ENCODE measurements at regions not wholly inside any gene's neighbourhood (a gene's known extent, or its start where the extent isn't known, plus 50 kb on each side); places are given as distances from the start of the nearest gene placed in this dataset.

GRCh38 chr2:13046557-13047165 is 329.9 kb downstream of the TRIB2 start:
- WGBS (ENCODE audit: missing lambda C conversion rate): 13% methylated on average over 2 of the region's 2 CpGs
- TF ChIP-seq RAD21 (conservative IDR thresholded peaks at IDR 0.05 in 1 of 2, IDR thresholded peaks at IDR 0.05 in 1 of 2) (peak; percentile 39 to 58; a peak in 4 of 5 replicates), HOXB13 (CRISPR knock-in tag; IDR thresholded peaks at IDR 0.05; ENCODE audit: low read depth) (no peak), SMC3 (IDR thresholded peaks at IDR 0.05) (0 out of 3 replicates have a peak, but pooled peaks have one; percentile 26)
- TF ChIP-seq, protein P1, sequence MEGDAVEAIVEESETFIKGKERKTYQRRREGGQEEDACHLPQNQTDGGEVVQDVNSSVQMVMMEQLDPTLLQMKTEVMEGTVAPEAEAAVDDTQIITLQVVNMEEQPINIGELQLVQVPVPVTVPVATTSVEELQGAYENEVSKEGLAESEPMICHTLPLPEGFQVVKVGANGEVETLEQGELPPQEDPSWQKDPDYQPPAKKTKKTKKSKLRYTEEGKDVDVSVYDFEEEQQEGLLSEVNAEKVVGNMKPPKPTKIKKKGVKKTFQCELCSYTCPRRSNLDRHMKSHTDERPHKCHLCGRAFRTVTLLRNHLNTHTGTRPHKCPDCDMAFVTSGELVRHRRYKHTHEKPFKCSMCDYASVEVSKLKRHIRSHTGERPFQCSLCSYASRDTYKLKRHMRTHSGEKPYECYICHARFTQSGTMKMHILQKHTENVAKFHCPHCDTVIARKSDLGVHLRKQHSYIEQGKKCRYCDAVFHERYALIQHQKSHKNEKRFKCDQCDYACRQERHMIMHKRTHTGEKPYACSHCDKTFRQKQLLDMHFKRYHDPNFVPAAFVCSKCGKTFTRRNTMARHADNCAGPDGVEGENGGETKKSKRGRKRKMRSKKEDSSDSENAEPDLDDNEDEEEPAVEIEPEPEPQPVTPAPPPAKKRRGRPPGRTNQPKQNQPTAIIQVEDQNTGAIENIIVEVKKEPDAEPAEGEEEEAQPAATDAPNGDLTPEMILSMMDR (IDR thresholded peaks at IDR 0.05): peak; percentile 39; the same call in 2 of the 3 replicates
- Histone ChIP-seq H3K4me1 (no peaks in the 10 kb centered on the region), H3K9me3 (0 out of 3 replicates have a peak, but pooled peaks cover 3% of the 10 kb centered on the region), H3K4me2 (no peak overlapping the region), H3K4me3 (no peak overlapping the region), H3K27ac (no peak overlapping the region)
- CTCF ChIA-PET: interaction anchor here (0.6 to 1.1 kb wide), 3 partner anchors 16 to 1244 kb away, joined by 3 to 5 read pairs (median 3); no protein-coding TSS in a partner anchor
- no peak for ATAC-seq
- peak; percentile 85 for FAIRE-seq
- DNase-seq (ENCODE audit: low read depth in 1 of 2, low spot score in 1 of 2): peak in 1 of 2 experiments; percentile 9
- POLR2A ChIA-PET: no interaction called here

DNA sequence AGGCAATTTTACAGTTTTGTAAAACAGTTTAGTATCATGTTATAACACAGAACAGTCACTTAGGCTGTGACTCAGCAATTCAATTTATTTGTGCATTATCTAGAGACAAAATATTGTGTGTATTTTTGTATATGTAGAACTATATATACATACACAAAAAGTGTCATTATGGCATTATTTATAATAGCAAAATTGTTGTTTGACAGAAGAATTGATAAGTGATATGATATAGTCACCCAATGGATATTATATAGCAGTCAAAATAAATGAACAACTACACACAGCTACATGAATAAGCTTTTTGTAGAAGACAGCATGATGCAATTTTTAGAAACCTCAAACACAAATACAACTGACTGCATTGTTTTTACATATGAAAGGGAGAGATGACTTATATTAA is 334.0 kb downstream of the TRIB2 start:
- DNase-seq (ENCODE audit: low read depth in 1 of 2, low spot score in 1 of 2) (no peak), FAIRE-seq (no peak)

DNA sequence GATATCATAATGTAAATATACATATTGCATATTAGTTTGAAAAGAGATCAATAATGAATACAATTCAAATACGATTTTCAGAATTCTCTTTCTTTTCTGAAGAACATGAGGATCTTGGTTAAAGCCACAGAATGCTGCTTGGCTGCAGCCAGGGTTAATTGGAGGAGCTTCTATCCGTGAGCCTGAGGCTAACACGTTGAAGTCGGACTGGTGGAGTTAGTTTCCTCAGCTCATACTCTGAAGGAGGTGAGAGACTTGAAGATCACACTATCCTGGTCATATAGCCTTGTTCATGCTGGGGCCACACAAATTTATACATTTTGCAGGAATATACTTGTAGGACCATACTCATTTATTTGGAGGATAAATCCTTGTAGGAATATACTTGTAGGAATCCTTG is 335.8 kb downstream of the TRIB2 start:
- 0 out of 3 replicates have a peak, but pooled peaks cover 3% of the 10 kb centered on the region for H3K9me3 ChIP-seq
- no peak overlapping the region for H3K27ac ChIP-seq
- H3K4me2 ChIP-seq: no peak overlapping the region
- WGBS (ENCODE audit: missing lambda C conversion rate): 2% methylated on average over 4 of the region's 4 CpGs
- ChIA-PET POLR2A (no interaction called here), CTCF (no interaction called here)
- FAIRE-seq: no peak
- DNase-seq (ENCODE audit: low read depth in 1 of 2, low spot score in 1 of 2): no peak
- ATAC-seq: no peak
- TF ChIP-seq CEBPB (IDR thresholded peaks at IDR 0.05) (no peak), ZSCAN20 (CRISPR knock-in tag; IDR thresholded peaks at IDR 0.05) (no peak), EHF (CRISPR knock-in tag; IDR thresholded peaks at IDR 0.05) (no peak), ZFP36 (IDR thresholded peaks at IDR 0.05; ENCODE audit: borderline replicate concordance, partially characterized antibody) (no peak), KDM1A (IDR thresholded peaks at IDR 0.05; ENCODE audit: low read depth) (no peak), KDM5A (IDR thresholded peaks at IDR 0.05) (no peak), HOXA7 (CRISPR knock-in tag; IDR thresholded peaks at IDR 0.05) (no peak), CHD2 (IDR thresholded peaks at IDR 0.05; ENCODE audit: low read length, partially characterized antibody) (no peak), FOXS1 (CRISPR knock-in tag; IDR thresholded peaks at IDR 0.05) (no peak), MAZ (IDR thresholded peaks at IDR 0.05; ENCODE audit: borderline replicate concordance, low read depth, low read length) (no peak), RNF2 (IDR thresholded peaks at IDR 0.05; ENCODE audit: borderline replicate concordance, low read depth) (no peak), FOSL2 (IDR thresholded peaks at IDR 0.05) (no peak), FOSL2 (CRISPR knock-in tag; IDR thresholded peaks at IDR 0.05) (no peak), SMC3 (IDR thresholded peaks at IDR 0.05) (no peak), NPAS2 (CRISPR knock-in tag; IDR thresholded peaks at IDR 0.05; ENCODE audit: borderline replicate concordance) (no peak)
- H3K4me1 ChIP-seq: no peaks in the 10 kb centered on the region
- no peak overlapping the region for H3K4me3 ChIP-seq

More for the DNA sequence above, 334.0 kb downstream of the TRIB2 start:
- TF ChIP-seq, protein P2, sequence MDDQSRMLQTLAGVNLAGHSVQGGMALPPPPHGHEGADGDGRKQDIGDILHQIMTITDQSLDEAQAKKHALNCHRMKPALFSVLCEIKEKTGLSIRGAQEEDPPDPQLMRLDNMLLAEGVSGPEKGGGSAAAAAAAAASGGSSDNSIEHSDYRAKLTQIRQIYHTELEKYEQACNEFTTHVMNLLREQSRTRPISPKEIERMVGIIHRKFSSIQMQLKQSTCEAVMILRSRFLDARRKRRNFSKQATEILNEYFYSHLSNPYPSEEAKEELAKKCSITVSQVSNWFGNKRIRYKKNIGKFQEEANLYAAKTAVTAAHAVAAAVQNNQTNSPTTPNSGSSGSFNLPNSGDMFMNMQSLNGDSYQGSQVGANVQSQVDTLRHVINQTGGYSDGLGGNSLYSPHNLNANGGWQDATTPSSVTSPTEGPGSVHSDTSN (IDR thresholded peaks at IDR 0.05): no peak
- no peak for TF ChIP-seq CEBPB (IDR thresholded peaks at IDR 0.05)
- TF ChIP-seq GATA3 (IDR thresholded peaks at IDR 0.05; ENCODE audit: borderline replicate concordance): no peak
- TF ChIP-seq MAFK (IDR thresholded peaks at IDR 0.05; ENCODE audit: partially characterized antibody): peak; percentile 65
- TF ChIP-seq, protein P3, sequence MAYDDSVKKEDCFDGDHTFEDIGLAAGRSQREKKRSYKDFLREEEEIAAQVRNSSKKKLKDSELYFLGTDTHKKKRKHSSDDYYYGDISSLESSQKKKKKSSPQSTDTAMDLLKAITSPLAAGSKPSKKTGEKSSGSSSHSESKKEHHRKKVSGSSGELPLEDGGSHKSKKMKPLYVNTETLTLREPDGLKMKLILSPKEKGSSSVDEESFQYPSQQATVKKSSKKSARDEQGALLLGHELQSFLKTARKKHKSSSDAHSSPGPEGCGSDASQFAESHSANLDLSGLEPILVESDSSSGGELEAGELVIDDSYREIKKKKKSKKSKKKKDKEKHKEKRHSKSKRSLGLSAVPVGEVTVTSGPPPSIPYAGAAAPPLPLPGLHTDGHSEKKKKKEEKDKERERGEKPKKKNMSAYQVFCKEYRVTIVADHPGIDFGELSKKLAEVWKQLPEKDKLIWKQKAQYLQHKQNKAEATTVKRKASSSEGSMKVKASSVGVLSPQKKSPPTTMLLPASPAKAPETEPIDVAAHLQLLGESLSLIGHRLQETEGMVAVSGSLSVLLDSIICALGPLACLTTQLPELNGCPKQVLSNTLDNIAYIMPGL (CRISPR knock-in tag; IDR thresholded peaks at IDR 0.05; ENCODE audit: borderline replicate concordance): no peak
- no peak for TF ChIP-seq CHD2 (IDR thresholded peaks at IDR 0.05; ENCODE audit: low read length, partially characterized antibody)
- no peak for TF ChIP-seq HOXB5 (CRISPR knock-in tag; IDR thresholded peaks at IDR 0.05)
- POLR2A ChIA-PET: no interaction called here
- CTCF ChIA-PET: no interaction called here
- 0 out of 3 replicates have a peak, but pooled peaks cover 3% of the 10 kb centered on the region for H3K9me3 ChIP-seq
- H3K27ac ChIP-seq: no peak overlapping the region
- no peak for ATAC-seq
- H3K4me2 ChIP-seq: peak overlapping the region; percentile 11; the same call in 2 of the 3 replicates
- H3K4me3 ChIP-seq: no peak overlapping the region
- H3K4me1 ChIP-seq: no peaks in the 10 kb centered on the region

All from A549 (cell line).